NCI-H446 treated with DMSO at 0.1 percent for 48 hours (cell line): ENCODE measurements at regions not wholly inside any gene's neighbourhood (a gene's known extent, or its start where the extent isn't known, plus 50 kb on each side); places are given as distances from the start of the nearest gene placed in this dataset.

Experiments used
- DNase-seq: peaks from one replicate; lab custom pipeline; 2025; lab: John Stamatoyannopoulos, UW

DNA sequence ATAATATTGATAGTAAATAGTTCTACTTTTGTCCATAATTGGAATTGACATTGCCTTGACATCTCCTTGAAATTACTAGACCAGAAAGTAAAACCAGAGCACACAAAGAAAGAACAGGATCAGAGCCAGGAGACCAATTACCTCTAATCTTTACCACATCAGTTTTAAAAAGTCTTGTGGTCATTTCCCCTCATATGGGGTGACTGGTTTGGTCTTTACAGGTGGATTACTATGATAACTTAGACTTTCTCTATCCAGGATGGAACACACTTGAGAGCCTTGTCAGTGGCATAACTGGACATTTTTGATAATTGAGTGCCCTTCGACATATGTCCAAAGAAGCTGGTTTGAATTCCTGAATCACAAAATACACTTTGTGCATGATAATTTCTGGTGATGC is 1148.1 kb upstream of the NCAM2 start:
- DNase-seq, result no peak

- no peak for DNase-seq
Measured at GRCh38 chr21:19853061-19853460, 1145.1 kb upstream of the NCAM2 start.

DNA sequence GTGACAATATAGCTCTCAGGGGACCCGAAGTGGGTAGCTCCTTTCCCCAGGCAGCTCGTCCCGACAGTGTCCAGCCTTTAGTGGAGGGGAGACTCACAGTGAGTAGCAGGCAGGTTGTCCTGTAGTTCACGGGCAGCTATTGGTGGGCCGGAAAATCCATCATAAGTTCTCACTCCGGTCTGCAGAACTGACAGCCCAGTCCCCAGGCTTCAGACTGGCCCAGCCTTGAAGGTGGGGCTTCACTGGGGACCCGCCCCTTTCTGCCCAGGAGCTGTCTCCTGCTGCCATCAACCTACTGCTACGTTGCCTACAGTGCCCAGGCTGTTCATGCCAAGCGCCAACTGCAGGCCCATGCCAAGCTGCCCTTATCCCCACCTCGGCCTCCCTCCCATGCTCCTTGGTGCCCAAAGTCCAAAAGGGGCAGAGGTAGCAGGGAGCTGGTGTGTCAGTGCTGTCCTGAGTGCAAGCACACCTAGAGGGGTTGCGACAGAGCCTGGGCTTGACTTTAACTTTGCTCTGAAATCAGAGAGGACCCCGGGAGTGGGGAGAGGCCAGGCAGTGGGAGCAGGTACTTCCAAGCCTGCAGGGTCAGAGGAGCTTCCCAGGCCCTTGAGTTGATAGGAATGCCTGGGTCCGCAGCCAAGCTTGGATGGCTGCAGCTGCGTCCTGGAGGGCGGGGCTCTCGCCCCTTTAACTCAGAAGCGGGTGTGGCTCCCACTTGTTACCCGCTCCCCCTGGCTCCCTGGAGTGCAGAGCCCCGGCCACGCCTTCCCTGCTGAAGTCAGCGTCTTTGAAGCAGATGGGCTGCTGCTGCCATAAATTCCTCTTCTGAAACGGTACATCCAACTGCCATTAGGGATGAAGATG is 1144.3 kb upstream of the NCAM2 start:
- DNase-seq, result no peak

GRCh38 chr21:19855522-19855921 is 1142.7 kb upstream of the NCAM2 start:
- no peak for DNase-seq

- DNase-seq, result no peak
Measured at GRCh38 chr21:19864476-19864875, 1133.7 kb upstream of the NCAM2 start.

DNA sequence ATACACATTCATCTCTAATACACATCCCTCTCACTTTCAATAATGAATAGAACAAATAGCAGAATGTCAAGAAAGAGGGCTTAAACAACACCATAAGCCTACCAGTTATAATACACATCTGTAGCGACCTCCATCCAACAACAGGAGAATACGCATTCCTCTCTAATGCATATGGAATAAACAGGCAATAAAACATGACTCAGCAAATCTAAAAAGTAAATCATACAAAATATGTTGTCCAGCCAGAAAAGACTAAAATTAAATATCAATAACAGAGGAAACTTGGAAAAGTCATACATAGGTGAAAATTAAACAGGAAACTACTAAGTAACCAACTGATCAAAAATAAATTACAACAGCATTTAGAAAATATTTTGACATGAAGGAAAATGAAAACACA is 1127.5 kb upstream of the NCAM2 start:
- DNase-seq, result no peak

DNA sequence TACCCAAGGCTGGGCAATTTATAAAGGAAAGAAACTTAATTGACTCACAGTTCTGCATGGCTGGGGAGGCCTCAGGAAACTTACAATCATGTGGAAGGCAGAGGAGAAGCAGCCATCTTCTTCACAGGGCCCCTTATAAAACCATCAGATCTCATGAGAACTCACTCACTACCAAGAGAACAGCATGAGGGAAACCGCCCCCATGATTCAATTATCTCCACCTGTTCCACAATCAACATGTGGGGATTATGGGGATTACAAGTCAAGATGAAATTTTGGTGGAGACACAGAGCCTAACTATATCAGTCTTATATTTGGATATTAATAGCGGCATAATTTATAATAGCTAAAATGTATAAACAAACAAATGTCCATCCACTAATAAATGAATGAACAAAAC is 1123.7 kb upstream of the NCAM2 start:
- DNase-seq, result no peak

GRCh38 chr21:19878133-19878532 is 1120.1 kb upstream of the NCAM2 start:
- no peak for DNase-seq

DNA sequence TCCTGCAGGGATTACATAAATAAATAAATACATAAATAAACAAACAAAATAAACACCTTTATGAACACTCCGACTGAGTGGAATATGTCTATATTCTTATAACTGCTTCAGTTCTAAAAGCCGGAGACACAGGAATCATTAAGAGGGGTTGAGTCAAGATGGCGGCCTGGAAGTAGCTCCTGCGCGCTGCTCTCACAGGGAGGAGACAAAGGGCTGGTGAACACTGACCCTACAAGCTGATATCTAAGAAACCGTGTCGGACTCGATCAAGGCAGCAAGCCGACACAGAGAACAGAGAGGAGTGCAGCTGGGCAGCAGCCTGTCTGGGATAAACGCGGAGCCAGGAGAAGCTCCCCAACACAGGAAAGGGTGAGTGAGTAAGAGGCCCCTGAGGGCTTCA is 1098.6 kb upstream of the NCAM2 start:
- DNase-seq, result no peak

DNA sequence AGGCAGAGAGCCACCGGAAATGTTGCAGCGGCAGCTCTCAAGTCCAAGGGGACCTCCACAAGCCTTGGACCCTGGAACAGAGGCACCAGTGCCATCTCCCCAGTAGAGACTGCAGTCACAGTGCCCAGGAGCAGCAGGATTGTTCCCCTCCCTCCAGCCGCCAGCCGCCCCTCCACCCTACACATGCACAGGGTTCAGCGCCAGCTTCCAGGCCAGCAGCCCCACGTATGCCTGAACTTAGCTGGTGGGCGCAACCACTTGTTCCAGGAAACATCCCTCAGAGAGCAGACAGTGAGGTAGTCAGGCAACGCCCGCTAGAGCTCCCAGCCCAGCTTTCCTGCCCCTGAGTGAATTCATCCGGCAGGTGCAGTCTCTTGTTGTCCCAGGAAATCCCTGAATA is 1098.1 kb upstream of the NCAM2 start:
- no peak for DNase-seq

- no peak for DNase-seq
Measured at GRCh38 chr21:19908390-19908789, 1089.8 kb upstream of the NCAM2 start.

DNA sequence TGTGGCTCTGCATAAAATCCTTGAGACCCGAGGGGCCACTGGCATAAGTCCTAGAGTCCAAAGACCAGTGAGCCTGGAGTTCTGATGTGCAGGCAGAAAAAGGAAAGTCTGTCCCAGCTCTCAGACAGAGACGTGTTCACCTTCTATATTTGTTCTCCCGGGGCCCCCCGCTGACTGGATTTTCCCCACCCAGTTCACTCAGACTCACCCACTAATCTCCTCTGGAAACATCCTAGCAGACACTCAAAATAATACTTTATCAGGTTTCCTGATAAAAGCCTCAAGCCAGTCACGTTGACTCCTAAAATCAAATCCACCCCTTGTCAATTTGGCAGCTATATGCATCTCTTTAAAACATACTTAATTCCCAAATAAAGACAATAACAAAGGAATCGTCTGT is 1084.2 kb upstream of the NCAM2 start:
- DNase-seq, result no peak

DNA sequence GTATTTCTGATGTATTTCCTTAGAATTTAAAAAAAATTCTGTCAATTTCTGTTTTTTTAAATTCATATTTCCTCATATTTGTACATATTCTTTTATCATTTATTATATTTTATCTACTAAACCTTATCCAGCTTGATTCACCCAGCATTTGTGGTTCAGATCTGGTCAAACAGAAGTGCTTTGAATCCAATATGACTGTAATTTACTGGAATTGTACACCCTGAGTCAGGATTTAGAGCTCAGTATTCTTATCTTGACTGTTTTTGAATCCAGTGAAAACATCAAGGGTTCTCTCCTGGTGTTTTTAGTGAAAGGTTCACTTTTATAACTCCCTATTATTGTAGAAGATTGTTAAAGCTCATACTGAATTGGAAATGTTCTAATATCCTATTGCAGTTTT is 1077.0 kb upstream of the NCAM2 start:
- DNase-seq, result no peak

DNA sequence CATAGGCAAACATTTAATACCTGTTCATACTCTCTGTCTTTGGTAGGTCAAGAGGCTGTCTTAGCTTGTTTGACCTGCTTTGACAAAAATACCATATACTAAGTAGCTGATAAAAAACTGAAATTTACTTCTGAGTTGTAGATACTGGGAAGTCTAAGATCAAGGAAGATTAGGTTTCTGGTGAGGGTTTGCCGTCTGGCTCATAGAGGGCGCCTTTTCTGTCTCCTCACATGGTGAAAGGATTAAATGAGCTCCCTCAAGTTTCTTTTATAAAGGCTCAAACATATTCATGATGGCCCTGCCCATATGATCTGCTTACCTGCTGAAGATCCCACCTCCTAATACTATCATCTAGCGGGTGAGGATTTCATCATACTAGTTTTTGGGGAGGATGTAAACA is 1076.1 kb upstream of the NCAM2 start:
- DNase-seq, result no peak

GRCh38 chr21:19935467-19935866 is 1062.7 kb upstream of the NCAM2 start:
- no peak for DNase-seq

GRCh38 chr21:19937619-19938018 is 1060.6 kb upstream of the NCAM2 start:
- DNase-seq, result no peak

DNA sequence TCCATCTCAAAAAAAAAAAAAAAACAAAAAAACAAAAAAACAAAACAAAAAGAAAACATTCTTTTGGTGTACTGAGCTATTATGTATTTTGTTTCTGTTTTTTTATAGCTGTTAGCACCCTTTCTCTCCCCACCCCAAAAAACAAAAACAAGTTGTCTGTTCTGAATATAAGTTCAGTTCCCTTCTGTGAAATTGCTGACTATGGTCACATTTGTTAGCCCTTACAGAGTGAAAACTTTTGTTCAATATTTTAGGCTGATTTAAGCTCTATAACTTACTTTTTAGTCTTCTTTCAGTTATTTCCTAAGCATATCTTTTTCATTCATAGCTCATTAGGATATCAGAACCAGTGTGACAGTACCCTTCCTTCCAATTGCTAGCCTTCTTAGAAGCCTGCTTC is 1056.6 kb upstream of the NCAM2 start:
- no peak for DNase-seq

- DNase-seq, result no peak
Measured at GRCh38 chr21:19950347-19950746, 1047.9 kb upstream of the NCAM2 start.

GRCh38 chr21:19969156-19969555 is 1029.1 kb upstream of the NCAM2 start:
- DNase-seq, result no peak

DNA sequence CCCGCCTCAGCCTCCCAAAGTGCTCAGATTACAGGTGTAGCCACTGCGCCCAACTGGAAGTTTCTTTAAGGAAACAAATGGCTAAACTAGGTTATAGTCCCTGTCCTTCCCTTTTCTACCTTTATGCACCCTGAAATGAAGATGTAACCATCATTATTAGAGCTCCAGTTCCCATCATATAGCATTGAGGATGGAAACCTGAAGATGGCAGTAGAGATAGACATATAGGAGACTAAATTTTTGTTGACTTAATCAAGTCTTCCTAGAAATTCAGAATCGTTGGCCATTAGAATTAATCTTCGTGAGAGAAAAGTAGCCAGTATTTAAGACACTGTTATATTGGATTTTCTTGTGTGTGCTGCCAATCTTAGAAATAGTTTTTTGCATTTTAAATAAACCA is 1016.3 kb upstream of the NCAM2 start:
- DNase-seq, result no peak

GRCh38 chr21:19986396-19986795 is 1011.8 kb upstream of the NCAM2 start:
- DNase-seq, result no peak

DNA sequence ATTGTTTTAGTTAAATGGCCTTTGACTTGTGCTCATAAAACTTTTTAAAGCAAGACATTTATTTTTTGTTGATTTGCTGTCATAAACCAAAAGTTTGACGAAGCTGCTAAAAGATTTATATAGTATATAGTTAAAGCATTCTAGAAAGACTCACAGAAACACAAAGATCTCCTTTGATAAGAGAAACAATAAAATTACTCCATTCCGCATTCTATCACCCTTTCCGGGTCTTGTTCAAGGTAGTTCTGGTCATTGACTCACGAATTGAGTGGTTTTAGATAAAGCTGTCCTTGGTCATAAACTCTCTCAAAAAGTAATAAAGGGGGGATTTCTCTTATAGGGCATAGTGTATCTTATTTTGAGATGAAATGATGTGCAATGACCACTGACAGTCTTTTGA is 1010.5 kb upstream of the NCAM2 start:
- DNase-seq, result no peak

GRCh38 chr21:19992540-19992939 is 1005.7 kb upstream of the NCAM2 start:
- DNase-seq, result no peak

- DNase-seq, result no peak
Measured at GRCh38 chr21:19993268-19993667, 1004.9 kb upstream of the NCAM2 start.
